GM23248 (cell line): ENCODE measurements at regions not wholly inside any gene's neighbourhood (a gene's known extent, or its start where the extent isn't known, plus 50 kb on each side); places are given as distances from the start of the nearest gene placed in this dataset.

Experiments used
- DNase-seq: peaks from one replicate; pipeline ENCODE4 v3.0.0-alpha.2; 2015
- H2AFZ ChIP-seq: fragments of 200-600 bp; sonication (generic); 2 replicates; pipeline ENCODE4 v1.6.1; 2016; ENCODE audit warnings: antibody characterized with exemption
- H3F3A ChIP-seq: fragments of 200-600 bp; sonication (generic); 2 replicates; pipeline ENCODE4 v1.6.1; 2016; ENCODE audit warnings: mild to moderate bottlenecking, antibody characterized with exemption, mixed run types; ENCODE audit not compliant: insufficient read depth
- H3K27ac ChIP-seq: fragments of 200-600 bp; sonication (generic); 2 replicates; pipeline ENCODE4 v1.5.1; 2016; ENCODE audit warnings: mild to moderate bottlenecking
- H3K27me3 ChIP-seq: fragments of 200-600 bp; sonication (generic); replicated peaks from 2 replicates; pipeline ENCODE4 v1.6.1; 2016; ENCODE audit warnings: mild to moderate bottlenecking; ENCODE audit not compliant: insufficient read depth
- H3K36me3 ChIP-seq: fragments of 200-600 bp; sonication (generic); 2 replicates; pipeline ENCODE4 v1.6.1; 2016; ENCODE audit warnings: low read depth, mild to moderate bottlenecking
- H3K4me1 ChIP-seq: fragments of 200-600 bp; sonication (generic); 2 replicates; pipeline ENCODE4 v1.6.1; 2016; ENCODE audit warnings: mild to moderate bottlenecking; ENCODE audit not compliant: insufficient read depth
- H3K4me2 ChIP-seq: fragments of 200-600 bp; sonication (generic); one replicate; pipeline ENCODE4 v1.6.1; 2016; ENCODE audit warnings: mild to moderate bottlenecking; ENCODE audit not compliant: unreplicated experiment
- H3K4me3 ChIP-seq: fragments of 200-600 bp; sonication (generic); 2 replicates; pipeline ENCODE4 v1.5.1; 2016; ENCODE audit warnings: mild to moderate bottlenecking
- H3K79me2 ChIP-seq: fragments of 200-600 bp; sonication (generic); 2 replicates; pipeline ENCODE4 v1.6.1; 2016; ENCODE audit warnings: mild to moderate bottlenecking; ENCODE audit not compliant: insufficient read depth
- H3K9ac ChIP-seq: fragments of 200-600 bp; sonication (generic); 2 replicates; pipeline ENCODE4 v1.6.1; 2016; ENCODE audit warnings: mild to moderate bottlenecking
- H3K9me2 ChIP-seq: fragments of 200-600 bp; sonication (generic); 2 replicates; pipeline ENCODE4 v1.6.1; 2016; ENCODE audit warnings: mixed run types, mild to moderate bottlenecking, moderate library complexity; ENCODE audit not compliant: insufficient read depth
- H3K9me3 ChIP-seq: fragments of 200-600 bp; sonication (generic); one replicate; pipeline ENCODE4 v1.6.1; 2017; ENCODE audit warnings: low read depth
- H4K20me1 ChIP-seq: fragments of 200-600 bp; sonication (generic); 2 replicates; pipeline ENCODE4 v1.6.0; 2016; ENCODE audit not compliant: insufficient read depth
- EZH2 ChIP-seq: fragments of 200-600 bp; sonication (generic); IDR thresholded peaks from 2 replicates; pipeline ENCODE4 v1.6.1; 2018; ENCODE audit warnings: antibody characterized with exemption, mild to moderate bottlenecking; ENCODE audit not compliant: insufficient read depth, poor library complexity, severe bottlenecking
- EZH2phosphoT487 ChIP-seq: fragments of 200-600 bp; sonication (generic); IDR thresholded peaks from 2 replicates; pipeline ENCODE4 v1.6.1; 2018; ENCODE audit warnings: antibody characterized with exemption, moderate library complexity, mild to moderate bottlenecking, low read depth; ENCODE audit not compliant: insufficient read depth
- WGBS, 2 experiments: methylation state at CpG; one replicate each; pipeline ENCODE4 v1.1.6; 2015 to 2017; ENCODE audit warnings: low lambda C conversion rate in 2 of 2, low coverage in 1 of 2; ENCODE audit errors: missing lambda C conversion rate in 2 of 2; 5-methylcytosine and 5-hydroxymethylcytosine counted together
- in situ Hi-C: fragments of 300-500 bp; cut with MboI; formaldehyde crosslinking; loops from 2 replicates; pipeline ENCODE4 v1.15.0; 2020

GRCh38 chr9:1676771-1677170, 338.4 kb upstream of the SMARCA2 start:
- no peak for TF ChIP-seq EZH2
- no peak for DNase-seq
- H3K4me1 ChIP-seq = no peaks in the 10 kb centered on the region
- H3K27ac ChIP-seq = no peak overlapping the region
- WGBS, 2 experiments = 16 to 28% methylated on average over 3 of the region's 3 CpGs
- no peak overlapping the region for H3K4me3 ChIP-seq
- no peaks in the 10 kb centered on the region for H3K27me3 ChIP-seq
- no peak overlapping the region for H3K4me2 ChIP-seq
- H3K9ac ChIP-seq = no peak overlapping the region
- H2AFZ ChIP-seq = no peak overlapping the region
- H3K36me3 ChIP-seq = no peaks in the 10 kb centered on the region
- H3K9me2 ChIP-seq = no peaks in the 10 kb centered on the region
- H3F3A ChIP-seq = no peaks in the 10 kb centered on the region
- H3K9me3 ChIP-seq = no peaks in the 10 kb centered on the region
- no peaks in the 10 kb centered on the region for H4K20me1 ChIP-seq
- no peaks in the 10 kb centered on the region for H3K79me2 ChIP-seq
- in situ Hi-C loops = no loop called here

DNA sequence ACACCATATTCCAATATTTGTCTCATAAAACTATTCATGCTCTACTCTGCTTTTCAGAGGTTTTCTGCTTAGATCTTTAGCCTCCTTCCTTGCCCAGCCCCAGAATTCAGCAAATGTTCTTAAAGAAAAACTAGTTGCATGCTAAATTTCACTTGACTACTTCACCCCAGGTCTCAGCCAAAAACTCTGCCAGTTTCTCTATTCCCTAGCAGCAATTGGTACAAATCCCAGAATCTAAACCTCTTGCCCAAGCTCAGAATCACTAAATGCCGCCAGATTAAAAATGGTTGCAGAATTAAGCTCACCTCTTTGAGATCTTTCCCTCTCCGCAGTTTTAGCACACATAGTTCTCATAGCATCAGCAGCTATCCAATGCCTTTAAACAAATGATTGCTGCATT, 331.2 kb upstream of the SMARCA2 start:
- Histone ChIP-seq H4K20me1 (no peaks in the 10 kb centered on the region), H3F3A (no peaks in the 10 kb centered on the region), H2AFZ (no peak overlapping the region), H3K9me2 (no peaks in the 10 kb centered on the region), H3K79me2 (no peaks in the 10 kb centered on the region), H3K4me1 (no peaks in the 10 kb centered on the region), H3K4me3 (no peak overlapping the region), H3K36me3 (no peaks in the 10 kb centered on the region), H3K27ac (no peak overlapping the region), H3K4me2 (no peak overlapping the region), H3K27me3 (no peaks in the 10 kb centered on the region), H3K9me3 (no peaks in the 10 kb centered on the region), H3K9ac (no peak overlapping the region)
- WGBS, 2 experiments = 22 to 44% methylated on average over 2 of the region's 2 CpGs
- TF ChIP-seq EZH2 (no peak), EZH2phosphoT487 (no peak)
- DNase-seq = no peak
- in situ Hi-C loops = no loop called here

DNA sequence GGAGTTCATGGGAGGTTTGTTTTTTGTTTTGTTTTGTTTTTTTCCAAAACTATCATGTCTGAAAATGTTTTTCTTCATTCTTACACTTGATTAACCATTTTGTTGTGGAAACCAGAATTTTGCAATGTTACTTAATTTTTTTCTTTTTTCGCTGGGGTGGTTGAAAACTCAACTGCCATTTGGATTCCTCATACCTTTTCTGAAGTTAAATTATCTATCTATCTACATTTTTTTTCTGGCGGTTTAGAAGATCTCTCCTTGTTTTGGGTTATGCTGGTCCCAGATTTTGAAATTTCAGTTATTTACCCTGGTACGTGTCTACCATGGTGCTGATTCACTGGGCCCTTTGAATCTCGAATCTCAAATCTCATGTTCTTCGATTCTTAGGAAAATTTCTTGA, 316.2 kb upstream of the SMARCA2 start:
- WGBS, 2 experiments = 45 to 53% methylated on average over 5 of the region's 5 CpGs
- in situ Hi-C loops = no loop called here
- H2AFZ ChIP-seq = no peak overlapping the region

DNA sequence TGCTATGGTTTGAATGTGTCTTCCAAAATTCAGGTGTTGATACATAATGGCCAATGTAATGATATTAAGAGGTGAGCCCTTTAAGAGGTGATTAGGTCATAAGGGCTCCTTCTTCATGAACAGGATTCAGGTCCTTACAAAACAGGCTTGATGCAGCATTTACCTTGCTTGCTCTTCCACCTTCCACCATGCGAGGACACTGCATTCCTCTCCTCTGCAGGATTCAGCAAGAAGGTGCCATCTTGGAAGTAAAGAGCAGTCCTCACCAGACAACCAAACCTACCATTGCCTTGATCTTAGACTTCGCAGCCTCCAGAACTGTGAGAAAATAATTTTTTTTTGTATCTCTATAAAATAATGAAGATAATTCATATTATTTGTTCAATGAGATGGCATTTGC, 314.0 kb upstream of the SMARCA2 start:
- H3K4me2 ChIP-seq = no peak overlapping the region
- H3K9ac ChIP-seq = no peak overlapping the region
- no peaks in the 10 kb centered on the region for H3K9me3 ChIP-seq
- 34 to 37% methylated on average over 2 of the region's 2 CpGs for WGBS, 2 experiments
- no peak overlapping the region for H2AFZ ChIP-seq
- DNase-seq = no peak
- in situ Hi-C loops = no loop called here
- no peaks in the 10 kb centered on the region for H3K79me2 ChIP-seq
- TF ChIP-seq EZH2 (no peak), EZH2phosphoT487 (no peak)
- no peaks in the 10 kb centered on the region for H3K36me3 ChIP-seq
- no peaks in the 10 kb centered on the region for H3K27me3 ChIP-seq
- no peaks in the 10 kb centered on the region for H4K20me1 ChIP-seq
- no peak overlapping the region for H3K27ac ChIP-seq
- H3K4me1 ChIP-seq = no peaks in the 10 kb centered on the region
- H3K9me2 ChIP-seq = no peaks in the 10 kb centered on the region
- H3F3A ChIP-seq = no peaks in the 10 kb centered on the region
- no peak overlapping the region for H3K4me3 ChIP-seq

More for the DNA sequence above, 316.2 kb upstream of the SMARCA2 start:
- DNase-seq = no peak
- no peaks in the 10 kb centered on the region for H3K9me2 ChIP-seq
- no peaks in the 10 kb centered on the region for H3K79me2 ChIP-seq
- H3K9ac ChIP-seq = no peak overlapping the region
- TF ChIP-seq EZH2 (no peak), EZH2phosphoT487 (no peak)
- no peaks in the 10 kb centered on the region for H3K9me3 ChIP-seq
- no peaks in the 10 kb centered on the region for H3K36me3 ChIP-seq
- no peaks in the 10 kb centered on the region for H3K4me1 ChIP-seq
- H3K4me3 ChIP-seq = no peak overlapping the region
- H3K27ac ChIP-seq = no peak overlapping the region
- H3K4me2 ChIP-seq = no peak overlapping the region
- H4K20me1 ChIP-seq = no peaks in the 10 kb centered on the region
- H3K27me3 ChIP-seq = no peaks in the 10 kb centered on the region
- no peaks in the 10 kb centered on the region for H3F3A ChIP-seq

GRCh38 chr9:1702701-1703100, 312.4 kb upstream of the SMARCA2 start:
- in situ Hi-C loops = no loop called here

More at GRCh38 chr9:1702701-1703100, 312.4 kb upstream of the SMARCA2 start:
- H2AFZ ChIP-seq = no peak overlapping the region
- no peaks in the 10 kb centered on the region for H3K9me2 ChIP-seq
- no peaks in the 10 kb centered on the region for H3K36me3 ChIP-seq
- no peak for DNase-seq
- TF ChIP-seq EZH2 (no peak), EZH2phosphoT487 (no peak)
- H3K4me3 ChIP-seq = no peak overlapping the region
- 9 to 10% methylated on average over 3 of the region's 3 CpGs for WGBS, 2 experiments
- H3K9me3 ChIP-seq = no peaks in the 10 kb centered on the region
- no peak overlapping the region for H3K9ac ChIP-seq
- no peak overlapping the region for H3K4me2 ChIP-seq
- H3F3A ChIP-seq = no peaks in the 10 kb centered on the region
- no peaks in the 10 kb centered on the region for H3K4me1 ChIP-seq
- no peak overlapping the region for H3K27ac ChIP-seq
- H4K20me1 ChIP-seq = no peaks in the 10 kb centered on the region
- no peaks in the 10 kb centered on the region for H3K27me3 ChIP-seq
- H3K79me2 ChIP-seq = no peaks in the 10 kb centered on the region
